T-helper 1 cell treated with Interleukin-12 subunit alpha and Interleukin-12 subunit beta and Interleukin-4 antibody, amounts not matched to agents 30 μg/mL and 1 μg/mL, for 36 hours (primary cell): ENCODE measurements at regions not wholly inside any gene's neighbourhood (a gene's known extent, or its start where the extent isn't known, plus 50 kb on each side); places are given as distances from the start of the nearest gene placed in this dataset.
"Not testable (repeated sequence)": the region's sequence is repeated elsewhere in the genome, so short reads cannot be mapped to it uniquely, and the experiment has no call there.

Experiments
- H3K27ac Mint-ChIP-seq: one replicate; pipeline ENCODE4 v1.8.0; 2021; ENCODE audit warnings: mild to moderate bottlenecking, mixed read lengths
- H3K27me3 Mint-ChIP-seq: one replicate; pipeline ENCODE4 v1.8.0; 2021; ENCODE audit warnings: low read depth, mixed read lengths
- H3K36me3 Mint-ChIP-seq: one replicate; pipeline ENCODE4 v1.8.0; 2021; ENCODE audit warnings: low read depth, mixed read lengths
- H3K4me1 Mint-ChIP-seq: one replicate; pipeline ENCODE4 v1.8.0; 2021; ENCODE audit warnings: low read depth, mixed read lengths
- H3K4me3 Mint-ChIP-seq: one replicate; pipeline ENCODE4 v1.8.0; 2021; ENCODE audit warnings: mild to moderate bottlenecking, moderate library complexity, mixed read lengths
- H3K9me3 Mint-ChIP-seq: one replicate; pipeline ENCODE4 v1.8.0; 2021; ENCODE audit warnings: mixed read lengths

DNA sequence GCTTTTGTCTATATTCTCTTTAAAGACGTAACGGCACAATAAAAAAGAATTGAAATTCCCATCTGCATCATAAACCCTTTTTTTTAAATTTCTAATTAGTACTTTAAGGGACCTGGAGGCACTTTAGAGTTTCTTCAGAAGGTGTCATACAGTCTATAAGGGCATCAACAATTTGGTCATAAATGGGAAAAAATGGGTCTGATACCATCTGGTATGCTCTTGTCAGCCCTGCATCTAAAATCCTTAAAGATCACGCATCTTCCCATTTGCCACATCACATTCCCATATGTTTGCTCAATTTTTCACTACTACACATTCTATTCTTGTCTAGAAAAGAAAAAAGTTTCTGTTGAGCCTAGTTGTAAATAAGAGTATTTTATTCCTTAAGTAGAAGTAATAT is 53.8 kb downstream of the COX7C start:
- Mint-ChIP-seq H3K4me1 (no peaks in the 10 kb centered on the region), H3K27me3 (peaks cover 14% of the 10 kb centered on the region), H3K27ac (no peak overlapping the region), H3K36me3 (no peaks in the 10 kb centered on the region), H3K4me3 (no peak overlapping the region), H3K9me3 (no peaks in the 10 kb centered on the region)

DNA sequence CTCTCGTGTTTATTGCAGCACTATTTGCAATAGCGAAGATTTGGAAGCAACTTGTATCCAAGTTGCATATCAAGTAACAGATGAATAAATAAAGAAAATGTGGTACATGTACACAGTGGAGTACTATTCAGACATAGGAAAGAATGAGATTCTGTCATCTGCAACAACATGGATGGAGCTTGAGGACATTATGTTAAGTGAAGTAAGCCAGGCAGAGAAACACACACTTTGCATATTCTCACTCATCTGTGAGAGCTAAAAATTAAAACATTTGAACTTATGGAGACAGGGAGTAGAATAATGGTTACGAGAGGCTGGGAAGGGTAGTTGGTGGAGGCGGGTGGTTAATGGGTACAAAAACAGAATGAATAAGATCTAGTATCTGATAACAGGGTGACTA is 56.3 kb downstream of the COX7C start:
- H3K36me3 Mint-ChIP-seq, result no peaks in the 10 kb centered on the region
- no peaks in the 10 kb centered on the region for H3K9me3 Mint-ChIP-seq
- no peaks in the 10 kb centered on the region for H3K4me1 Mint-ChIP-seq
- H3K27ac Mint-ChIP-seq, result no peak overlapping the region
- no peak overlapping the region for H3K4me3 Mint-ChIP-seq
- H3K27me3 Mint-ChIP-seq, result peaks cover 14% of the 10 kb centered on the region

DNA sequence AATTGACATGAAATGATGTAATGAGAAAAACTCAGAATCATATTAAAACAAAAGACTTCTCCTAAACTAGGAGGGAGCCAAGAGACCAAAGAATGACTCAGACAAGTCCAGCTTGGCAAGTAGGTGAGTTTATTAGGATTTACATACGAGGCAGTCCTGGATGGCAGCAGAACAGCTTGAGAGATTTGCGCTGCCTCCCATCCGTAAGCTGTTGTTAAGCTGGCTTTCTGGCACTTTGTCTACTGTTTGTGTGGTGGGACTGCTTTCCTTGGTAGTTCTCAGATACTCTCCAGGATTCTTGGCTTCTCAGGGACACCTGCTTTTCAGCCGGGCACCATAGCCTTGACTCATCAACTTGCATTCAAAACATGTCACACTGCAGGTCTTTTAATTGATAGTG is 57.6 kb downstream of the COX7C start:
- H3K27ac Mint-ChIP-seq, result no peak overlapping the region
- H3K27me3 Mint-ChIP-seq, result peaks cover 14% of the 10 kb centered on the region
- H3K36me3 Mint-ChIP-seq, result no peaks in the 10 kb centered on the region
- H3K4me3 Mint-ChIP-seq, result no peak overlapping the region
- H3K9me3 Mint-ChIP-seq, result no peaks in the 10 kb centered on the region
- H3K4me1 Mint-ChIP-seq, result no peaks in the 10 kb centered on the region

DNA sequence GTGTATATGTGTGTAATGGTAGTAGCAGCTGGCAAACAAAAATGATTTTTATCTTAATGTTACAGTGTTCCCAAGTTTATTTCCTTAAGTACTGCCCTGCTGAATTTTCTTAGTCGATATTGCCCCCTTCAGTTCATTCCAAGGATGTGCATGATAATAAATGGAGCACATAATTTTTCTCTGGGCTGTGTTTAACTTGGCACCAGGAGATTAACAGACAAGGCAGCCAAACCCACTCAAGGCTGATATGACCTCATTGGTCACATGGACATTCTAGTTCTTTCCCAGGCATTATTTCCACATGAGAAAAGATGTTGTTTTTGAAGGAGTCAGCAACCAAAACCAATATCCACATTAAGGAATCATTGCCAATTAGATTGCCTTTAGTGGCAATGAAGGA is 61.8 kb downstream of the COX7C start:
- Mint-ChIP-seq H3K27ac (no peak overlapping the region), H3K4me3 (no peak overlapping the region), H3K4me1 (no peaks in the 10 kb centered on the region), H3K36me3 (no peaks in the 10 kb centered on the region), H3K27me3 (no peaks in the 10 kb centered on the region), H3K9me3 (no peaks in the 10 kb centered on the region)

DNA sequence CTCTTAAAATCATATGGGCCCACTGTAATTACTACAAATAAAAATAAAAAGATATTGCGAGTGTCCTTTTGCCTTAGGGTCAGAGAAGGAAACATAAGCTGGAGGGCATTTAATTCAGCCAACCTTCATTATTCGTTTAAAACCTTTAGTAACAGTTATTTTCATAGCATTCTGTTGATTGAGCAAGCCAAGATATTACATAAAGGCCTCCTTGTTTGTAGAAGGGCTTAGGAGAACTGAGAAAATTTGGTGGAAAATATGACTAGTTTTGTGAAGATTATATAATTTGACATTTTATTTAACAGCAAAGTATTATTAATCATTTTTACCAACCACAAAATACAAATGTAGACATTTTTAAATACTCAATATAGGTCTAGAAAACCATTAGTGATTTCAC is 62.2 kb downstream of the COX7C start:
- Mint-ChIP-seq H3K36me3 (no peaks in the 10 kb centered on the region), H3K4me3 (no peak overlapping the region), H3K4me1 (no peaks in the 10 kb centered on the region), H3K27me3 (no peaks in the 10 kb centered on the region), H3K9me3 (no peaks in the 10 kb centered on the region), H3K27ac (no peak overlapping the region)

DNA sequence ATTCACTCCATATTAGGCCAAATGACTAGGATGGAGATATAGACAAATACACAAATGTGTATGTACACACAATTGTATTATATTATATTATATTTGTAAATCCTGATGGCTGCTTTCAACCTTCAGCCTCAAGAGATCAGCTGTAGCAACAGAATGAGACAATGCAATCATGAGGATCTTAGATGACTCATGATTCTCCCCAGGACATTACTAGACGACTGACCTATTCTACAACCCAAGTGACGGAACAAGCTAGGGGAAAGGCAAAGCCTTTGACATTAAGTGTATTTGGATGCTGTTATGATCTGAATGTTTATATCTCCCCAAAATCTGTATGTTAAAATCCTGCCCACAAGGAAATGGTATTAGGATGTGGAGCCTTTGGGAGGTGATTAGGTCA is 66.5 kb downstream of the COX7C start:
- Mint-ChIP-seq H3K4me3 (no peak overlapping the region), H3K36me3 (no peaks in the 10 kb centered on the region), H3K27me3 (no peaks in the 10 kb centered on the region), H3K4me1 (no peaks in the 10 kb centered on the region), H3K27ac (no peak overlapping the region), H3K9me3 (no peaks in the 10 kb centered on the region)

DNA sequence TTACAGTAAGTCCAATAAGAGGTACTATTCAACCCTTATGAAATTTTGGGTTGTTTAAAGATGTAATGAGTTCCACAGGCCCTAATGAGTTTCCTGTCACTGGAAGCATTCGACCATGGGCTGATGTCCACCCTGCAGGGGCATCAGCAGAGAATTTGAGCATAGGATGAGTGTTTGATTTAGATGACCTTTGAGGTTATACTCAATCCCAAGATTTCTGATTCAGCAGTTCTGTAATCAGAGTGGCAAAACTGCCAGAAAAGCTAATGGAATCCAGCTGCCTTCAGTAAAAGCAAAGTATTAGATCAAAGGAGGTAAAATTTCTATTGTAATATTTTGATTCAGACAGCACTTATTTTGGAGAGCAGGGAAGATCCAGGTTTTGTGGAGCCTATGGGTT is 68.3 kb downstream of the COX7C start:
- Mint-ChIP-seq H3K27ac (no peak overlapping the region), H3K4me3 (no peak overlapping the region), H3K36me3 (no peaks in the 10 kb centered on the region), H3K4me1 (no peaks in the 10 kb centered on the region), H3K9me3 (no peaks in the 10 kb centered on the region), H3K27me3 (no peaks in the 10 kb centered on the region)

DNA sequence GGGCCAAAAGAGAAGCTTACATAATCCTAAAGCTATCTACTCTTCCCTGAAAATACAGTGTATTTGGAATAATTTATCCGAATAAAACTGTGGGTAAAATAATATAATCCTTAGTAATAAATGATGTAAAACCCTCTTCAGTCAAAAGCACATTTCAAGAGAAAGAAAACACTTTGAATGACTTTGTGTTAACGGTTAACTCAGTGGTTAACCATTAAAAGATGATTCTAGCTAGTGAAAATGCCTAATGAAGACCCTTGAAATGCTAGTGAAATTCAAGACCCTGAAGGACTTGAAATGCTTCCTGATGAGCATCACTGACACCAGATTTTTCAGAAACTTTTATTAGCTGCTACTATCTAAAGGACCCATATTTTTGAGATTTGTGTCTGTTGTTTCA is 70.7 kb downstream of the COX7C start:
- no peaks in the 10 kb centered on the region for H3K9me3 Mint-ChIP-seq
- H3K27me3 Mint-ChIP-seq, result no peaks in the 10 kb centered on the region
- no peak overlapping the region for H3K27ac Mint-ChIP-seq
- no peaks in the 10 kb centered on the region for H3K36me3 Mint-ChIP-seq
- H3K4me1 Mint-ChIP-seq, result no peaks in the 10 kb centered on the region
- no peak overlapping the region for H3K4me3 Mint-ChIP-seq

DNA sequence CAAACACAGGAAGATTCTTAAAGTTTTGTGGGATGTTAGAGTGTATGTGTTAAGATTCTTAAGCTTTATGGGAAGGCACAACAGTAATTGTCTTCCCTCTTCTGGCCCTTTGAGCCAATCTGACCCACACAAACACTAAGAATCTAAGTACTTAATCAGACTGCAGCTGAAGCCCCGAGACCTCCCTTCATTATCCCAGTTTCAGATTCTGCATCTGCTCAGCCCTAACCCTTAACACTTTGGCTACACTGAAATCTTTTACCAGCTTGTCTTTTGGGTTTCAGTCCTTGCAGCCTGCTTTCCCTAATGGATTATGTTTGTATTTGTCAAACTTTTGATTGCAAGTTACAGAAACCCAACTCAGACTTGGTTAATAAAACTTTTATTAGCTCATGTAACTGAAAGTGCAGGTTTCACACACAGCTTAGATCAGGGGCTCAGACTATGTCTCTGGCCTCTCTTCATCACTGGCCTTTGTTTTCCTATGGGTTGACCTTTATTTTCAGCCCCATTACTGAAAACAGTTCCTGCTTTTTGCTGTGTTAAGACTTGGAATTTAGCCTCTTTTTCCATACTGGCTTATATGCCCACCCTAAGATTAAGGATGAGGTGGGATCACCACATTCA is 71.5 kb downstream of the COX7C start:
- H3K4me3 Mint-ChIP-seq, result no peak overlapping the region
- H3K27me3 Mint-ChIP-seq, result no peaks in the 10 kb centered on the region
- H3K9me3 Mint-ChIP-seq, result no peaks in the 10 kb centered on the region
- no peaks in the 10 kb centered on the region for H3K4me1 Mint-ChIP-seq
- H3K27ac Mint-ChIP-seq, result no peak overlapping the region
- H3K36me3 Mint-ChIP-seq, result no peaks in the 10 kb centered on the region

DNA sequence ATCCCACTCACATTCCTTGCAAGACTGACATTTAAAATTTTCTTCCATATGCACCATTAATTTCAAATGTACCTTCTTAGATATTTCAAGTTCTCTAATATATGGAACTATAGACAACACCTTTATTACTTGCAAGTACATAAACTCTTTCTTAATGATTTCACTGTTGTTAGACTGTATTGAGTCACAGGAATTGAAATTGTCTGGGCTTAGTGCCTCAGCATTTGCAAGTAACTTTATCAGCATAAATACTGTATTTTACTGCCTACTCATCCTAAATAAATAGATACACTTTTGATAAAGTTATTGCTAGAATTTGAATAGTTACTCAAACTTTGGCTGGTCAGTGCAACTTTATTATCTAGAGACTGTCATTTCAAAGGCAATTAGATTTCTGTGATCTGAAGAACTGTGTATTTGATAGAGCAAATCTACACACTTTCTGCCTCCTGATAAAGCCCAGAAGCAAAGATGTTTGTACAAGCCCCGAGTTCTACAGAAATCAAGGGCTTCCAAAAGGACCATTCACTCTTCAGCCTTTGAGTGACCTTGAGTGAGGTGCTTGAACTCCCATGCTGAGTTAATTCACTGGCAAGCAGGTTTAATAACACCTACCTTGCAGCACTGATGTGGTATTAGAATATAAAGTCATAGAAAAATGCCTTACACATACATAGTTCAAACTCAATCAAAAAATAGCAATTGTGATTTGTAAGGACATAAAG is 91.6 kb downstream of the COX7C start:
- no peak overlapping the region for H3K27ac Mint-ChIP-seq
- no peaks in the 10 kb centered on the region for H3K4me1 Mint-ChIP-seq
- no peaks in the 10 kb centered on the region for H3K36me3 Mint-ChIP-seq
- no peaks in the 10 kb centered on the region for H3K27me3 Mint-ChIP-seq
- H3K9me3 Mint-ChIP-seq, result no peaks in the 10 kb centered on the region
- no peak overlapping the region for H3K4me3 Mint-ChIP-seq

DNA sequence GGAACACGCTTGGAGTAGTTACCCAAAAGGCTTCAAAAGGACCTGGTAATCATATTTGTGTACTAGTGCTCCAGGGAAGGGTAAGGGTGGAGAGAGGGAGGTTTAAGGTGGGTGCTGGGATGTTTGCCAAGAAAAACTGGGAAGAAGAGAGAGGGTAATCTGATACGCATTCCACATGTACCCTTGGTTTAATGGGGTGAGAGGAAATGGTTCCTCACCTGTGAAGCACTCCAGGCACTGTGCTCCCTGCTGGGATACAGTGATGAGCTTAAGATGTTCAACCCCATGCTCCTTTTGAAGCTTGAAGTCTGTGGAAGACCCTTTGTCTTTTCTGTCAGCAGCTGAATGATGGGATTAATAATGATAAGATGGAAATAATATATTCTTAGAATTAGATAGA is 98.4 kb downstream of the COX7C start:
- Mint-ChIP-seq H3K27me3 (no peaks in the 10 kb centered on the region), H3K4me3 (no peak overlapping the region), H3K4me1 (no peaks in the 10 kb centered on the region), H3K27ac (no peak overlapping the region), H3K9me3 (no peaks in the 10 kb centered on the region), H3K36me3 (no peaks in the 10 kb centered on the region)

DNA sequence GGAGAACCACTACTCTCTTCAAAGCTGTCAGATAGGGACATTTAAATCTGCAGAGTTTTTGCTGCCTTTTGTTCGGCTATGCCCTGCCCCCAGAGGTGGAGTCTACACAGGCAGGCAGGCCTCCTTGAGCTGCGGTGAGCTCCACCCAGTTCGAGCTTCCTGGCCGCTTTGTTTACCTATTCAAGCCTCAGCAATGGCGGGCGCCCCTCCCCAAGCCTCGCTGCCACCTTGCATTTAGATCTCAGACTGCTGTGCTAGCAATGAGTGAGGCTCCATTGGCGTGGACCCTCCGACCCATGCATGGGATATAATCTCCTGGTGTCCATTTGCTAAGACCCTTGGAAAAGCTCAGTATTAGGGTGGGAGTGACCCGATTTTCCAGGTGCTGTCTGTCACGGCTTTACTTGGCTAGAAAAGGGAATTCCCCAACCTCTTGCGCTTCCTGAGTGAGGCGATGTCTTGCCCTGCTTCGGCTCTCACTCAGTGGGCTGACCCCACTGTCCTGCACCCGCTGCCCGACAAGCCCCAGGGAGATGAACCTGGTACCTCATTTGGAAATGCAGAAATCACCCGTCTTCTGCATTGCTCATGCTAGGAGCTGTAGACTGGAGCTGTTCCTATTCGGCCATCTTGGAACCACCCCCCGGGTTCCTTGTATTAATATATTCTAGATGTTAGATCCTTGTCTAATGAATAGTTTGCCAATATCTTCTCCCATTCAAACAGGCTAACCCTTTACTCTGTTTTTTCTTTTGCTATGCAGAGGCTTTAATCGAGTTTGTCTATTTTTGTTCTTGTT is 113.8 kb downstream of the COX7C start:
- not testable (repeated sequence) for H3K27ac Mint-ChIP-seq, H3K4me3 Mint-ChIP-seq, H3K36me3 Mint-ChIP-seq, H3K27me3 Mint-ChIP-seq, H3K4me1 Mint-ChIP-seq, H3K9me3 Mint-ChIP-seq

DNA sequence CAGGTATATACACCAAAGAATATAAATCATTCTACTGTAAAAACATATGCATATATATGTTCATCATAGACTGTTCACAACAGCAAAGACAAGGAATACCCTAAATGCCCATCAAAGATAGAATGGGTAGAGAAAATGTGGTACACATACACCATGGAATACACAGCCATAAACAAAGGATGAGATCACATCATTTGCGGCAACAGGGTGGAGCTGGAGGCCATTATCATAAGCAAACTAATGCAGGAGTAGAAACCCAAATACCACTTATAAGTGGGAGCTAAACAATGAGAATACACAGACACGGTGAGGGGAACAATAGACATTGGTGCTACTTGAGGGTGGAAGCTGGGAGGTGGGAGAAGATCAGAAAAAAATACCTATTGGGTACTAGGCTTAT is 117.6 kb downstream of the COX7C start:
- peaks cover 8% of the 10 kb centered on the region for H3K9me3 Mint-ChIP-seq
- no peak overlapping the region for H3K27ac Mint-ChIP-seq
- H3K36me3 Mint-ChIP-seq, result no peaks in the 10 kb centered on the region

DNA sequence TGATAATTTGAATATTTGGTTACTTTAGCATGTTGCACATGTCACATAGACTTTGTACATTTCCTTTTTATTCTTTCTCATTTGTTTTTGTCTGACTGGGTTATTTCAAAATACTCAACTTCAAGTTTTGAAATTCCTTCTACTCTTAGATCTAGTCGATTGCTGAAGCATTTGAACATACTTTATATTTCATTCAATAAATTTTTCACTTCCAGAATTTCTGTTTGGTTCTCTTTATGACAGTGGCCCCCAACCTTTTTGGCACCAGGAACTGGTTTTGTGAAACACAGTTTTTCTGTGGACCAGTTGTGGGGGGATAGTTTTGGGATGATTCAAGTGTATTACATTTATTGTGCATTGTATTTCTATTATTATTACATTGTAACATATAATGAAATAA is 119.8 kb downstream of the COX7C start:
- Mint-ChIP-seq H3K27me3 (no peaks in the 10 kb centered on the region), H3K9me3 (peaks cover 7% of the 10 kb centered on the region), H3K4me1 (no peaks in the 10 kb centered on the region), H3K27ac (no peak overlapping the region), H3K4me3 (no peak overlapping the region), H3K36me3 (no peaks in the 10 kb centered on the region)

More for the DNA sequence above, 117.6 kb downstream of the COX7C start:
- Mint-ChIP-seq H3K4me3 (no peak overlapping the region), H3K4me1 (no peaks in the 10 kb centered on the region), H3K27me3 (no peaks in the 10 kb centered on the region)

DNA sequence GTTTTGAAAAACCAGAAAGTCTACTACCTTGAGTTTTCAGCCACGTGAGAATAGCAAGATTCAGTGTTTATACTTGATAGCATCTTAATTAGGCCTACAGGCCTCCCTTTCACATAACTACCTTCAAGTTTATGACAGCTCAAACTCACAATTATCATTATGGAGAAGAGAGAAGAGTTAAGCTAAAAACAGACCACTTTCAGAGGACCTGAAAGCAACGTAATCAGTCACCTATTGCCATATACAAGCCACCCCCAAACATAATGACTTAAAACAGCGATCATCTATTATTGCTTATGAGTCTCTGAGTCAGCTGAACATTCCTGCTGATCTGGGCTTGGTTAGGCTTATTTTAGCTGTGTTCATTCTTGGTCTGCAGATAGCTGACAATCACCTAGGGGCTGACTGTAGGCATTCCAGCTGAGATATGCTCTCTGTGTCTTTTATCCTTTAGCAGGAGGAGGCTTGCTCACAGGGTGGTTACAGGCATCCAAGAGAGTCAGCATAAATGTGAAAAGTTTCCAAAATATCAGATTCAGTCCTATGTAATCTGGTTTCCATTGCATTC is 130.9 kb downstream of the COX7C start:
- Mint-ChIP-seq H3K9me3 (no peaks in the 10 kb centered on the region), H3K27me3 (no peaks in the 10 kb centered on the region), H3K4me3 (no peak overlapping the region), H3K36me3 (no peaks in the 10 kb centered on the region), H3K4me1 (no peaks in the 10 kb centered on the region), H3K27ac (no peak overlapping the region)
